ENCODE measurements at regions not wholly inside any gene's neighbourhood (a gene's known extent, or its start where the extent isn't known, plus 50 kb on each side); places are given as distances from the start of the nearest gene placed in this dataset.

GRCh38 chr13:22223411-22223810 lies 552.5 kb downstream of the FGF9 start:
- Histone ChIP-seq H2AFZ (replicated peaks; ENCODE audit: low read length, poor library complexity) (no peak overlapping the region), H3K36me3 (ENCODE audit: control insufficient read depth, insufficient read depth, low read length) (no peaks in the 10 kb centered on the region), H3K18ac (ENCODE audit: low read depth, low read length) (no peak overlapping the region), H2AK5ac (ENCODE audit: low read depth, low read length) (no peak overlapping the region), H2AK9ac (replicated peaks; ENCODE audit: low read depth, low read length, poor library complexity) (no peak overlapping the region), H3K9me3 (ENCODE audit: control insufficient read depth, insufficient read depth, low read length) (no peaks in the 10 kb centered on the region), H3K23ac (ENCODE audit: low read depth, low read length) (no peak overlapping the region), H3K4me3 (ENCODE audit: insufficient read depth, low read depth, low read length) (no peak overlapping the region), H3K4ac (ENCODE audit: low read depth, low read length) (no peak overlapping the region), H3K4me2 (ENCODE audit: low read depth, low read length) (no peak overlapping the region), H3K79me1 (ENCODE audit: low read depth in 1 of 2, low read length in 2 of 2) (no peaks in the 10 kb centered on the region), H4K5ac (ENCODE audit: low read depth, low read length) (no peak overlapping the region), H3K27ac (ENCODE audit: insufficient read depth, low read length) (no peak overlapping the region), H3K56ac (ENCODE audit: extremely low read depth, insufficient read depth, low read length) (no peak overlapping the region), H2BK15ac (ENCODE audit: low read depth, low read length) (no peak overlapping the region), H4K91ac (ENCODE audit: insufficient read depth, low read depth, low read length) (no peak overlapping the region), H4K8ac (ENCODE audit: low read depth in 2 of 2, low read length in 2 of 2) (no peak overlapping the region), H3K27me3 (ENCODE audit: control insufficient read depth, insufficient read depth, low read length) (peaks cover 12% of the 10 kb centered on the region; the same call in 1 of the 2 replicates), H3K9ac (ENCODE audit: low read depth, low read length) (no peak overlapping the region), H3K4me1 (ENCODE audit: control insufficient read depth, insufficient read depth, low read length) (no peaks in the 10 kb centered on the region), H2BK120ac (ENCODE audit: low read depth, low read length) (no peak overlapping the region), H3K9me1 (ENCODE audit: insufficient read depth, low read length) (no peaks in the 10 kb centered on the region), H2BK20ac (ENCODE audit: low read depth, low read length) (no peak overlapping the region), H3K14ac (replicated peaks; ENCODE audit: low read depth, low read length) (no peak overlapping the region), H2BK5ac (ENCODE audit: low read depth, low read length, poor library complexity, severe bottlenecking) (no peak overlapping the region), H4K20me1 (ENCODE audit: insufficient read depth, low read length) (no peaks in the 10 kb centered on the region)
- ATAC-seq (ENCODE audit: low read depth), result no peak
- intact Hi-C loops (cut with micrococcal nuclease), result no loop called here
- dilution Hi-C loops (cut with HindIII; ENCODE audit: low sequenced_read_pairs, unreplicated experiment), result no loop called here
- ChIA-PET POLR2A (ENCODE audit: unreplicated experiment) (no interaction called here), CTCF (no interaction called here)
- TF ChIP-seq MXI1 (IDR thresholded peaks at IDR 0.05; ENCODE audit: borderline replicate concordance, low read depth, low read length), result no peak
- TF ChIP-seq POLR2A (IDR thresholded peaks at IDR 0.05; ENCODE audit: low read depth, low read length), result no peak
- no peak for TF ChIP-seq ELK1 (IDR thresholded peaks at IDR 0.05; ENCODE audit: borderline replicate concordance, low read depth, low read length)
- no peak for TF ChIP-seq MAFK (IDR thresholded peaks at IDR 0.05; ENCODE audit: low read depth, low read length)
- TF ChIP-seq MAZ (IDR thresholded peaks at IDR 0.05; ENCODE audit: borderline replicate concordance, low read depth, low read length), result no peak
- no peak for TF ChIP-seq BHLHE40 (IDR thresholded peaks at IDR 0.05; ENCODE audit: low read depth, low read length)
- TF ChIP-seq USF2 (IDR thresholded peaks at IDR 0.05; ENCODE audit: low read depth, low read length), result no peak
- no peak for TF ChIP-seq RFX5 (IDR thresholded peaks at IDR 0.05; ENCODE audit: low read depth, low read length)
- no peak for TF ChIP-seq FOS (IDR thresholded peaks at IDR 0.05; ENCODE audit: low read depth, low read length)
- TF ChIP-seq NFE2L2 (IDR thresholded peaks at IDR 0.05; ENCODE audit: low read depth, low read length), result no peak
- TF ChIP-seq CTCF (conservative IDR thresholded peaks at IDR 0.05; ENCODE audit: low read depth, low read length), result no peak
- TF ChIP-seq SMC3 (IDR thresholded peaks at IDR 0.05; ENCODE audit: low read depth, low read length), result no peak
- TF ChIP-seq RCOR1 (IDR thresholded peaks at IDR 0.05; ENCODE audit: insufficient replicate concordance, low read length), result no peak
- TF ChIP-seq CHD1 (IDR thresholded peaks at IDR 0.05; ENCODE audit: low read depth, low read length), result no peak
- TF ChIP-seq CEBPB (IDR thresholded peaks at IDR 0.05; ENCODE audit: low read depth, low read length), result no peak
- no peak for TF ChIP-seq RAD21 (IDR thresholded peaks at IDR 0.05; ENCODE audit: low read length)
- in situ Hi-C loops (cut with MboI; ENCODE audit: low sequenced_read_pairs), result no loop called here
- no peak for DNase-seq
- WGBS, 2 experiments (ENCODE audit: extremely low coverage in 2 of 2, insufficient read length in 1 of 2), result 25% methylated on average over 2 of the region's 8 CpGs; no CpG with 5 or more reads in 1 of the 2 experiments
- no TSS peak for BruUV-seq (replicated peaks)
